ENCODE measurements at regions not wholly inside any gene's neighbourhood (a gene's known extent, or its start where the extent isn't known, plus 50 kb on each side); places are given as distances from the start of the nearest gene placed in this dataset.

DNA sequence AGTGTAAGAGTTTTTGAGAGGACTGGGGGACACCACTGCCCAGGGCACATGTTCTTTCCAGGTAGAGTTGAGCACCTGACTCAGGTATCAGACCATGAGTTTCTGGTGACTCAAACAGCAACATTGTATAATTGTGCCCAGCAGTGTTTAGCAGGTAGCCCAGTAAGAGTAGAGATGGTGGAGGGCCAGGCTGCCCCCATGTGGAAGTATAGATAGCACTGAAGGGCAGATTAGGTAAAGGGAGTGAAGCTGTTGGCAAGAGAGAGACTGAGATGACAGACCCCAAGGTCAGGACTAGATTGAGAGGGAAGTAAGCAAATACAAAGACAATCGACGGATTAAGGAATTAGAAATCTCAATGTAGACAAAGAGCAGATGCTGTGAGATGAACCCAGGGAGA, 74.6 kb downstream of the TRIM42 start:
- H3K27ac ChIP-seq (ENCODE audit: low read depth, low read length) = no peak overlapping the region
- no peaks in the 10 kb centered on the region for H3K4me1 ChIP-seq (ENCODE audit: insufficient read depth, low read length)
- H3K9me3 ChIP-seq (ENCODE audit: insufficient read depth, low read depth, low read length) = no peaks in the 10 kb centered on the region
- no peaks in the 10 kb centered on the region for H3K27me3 ChIP-seq (ENCODE audit: insufficient read depth, low read length)
- no peaks in the 10 kb centered on the region for H3K36me3 ChIP-seq (ENCODE audit: insufficient read depth, low read length)
- H3K4me3 ChIP-seq (ENCODE audit: low read length) = no peak overlapping the region
- H3K9ac ChIP-seq (ENCODE audit: low read depth, low read length) = no peak overlapping the region
- WGBS = 92% methylated on average over 2 of the region's 2 CpGs

DNA sequence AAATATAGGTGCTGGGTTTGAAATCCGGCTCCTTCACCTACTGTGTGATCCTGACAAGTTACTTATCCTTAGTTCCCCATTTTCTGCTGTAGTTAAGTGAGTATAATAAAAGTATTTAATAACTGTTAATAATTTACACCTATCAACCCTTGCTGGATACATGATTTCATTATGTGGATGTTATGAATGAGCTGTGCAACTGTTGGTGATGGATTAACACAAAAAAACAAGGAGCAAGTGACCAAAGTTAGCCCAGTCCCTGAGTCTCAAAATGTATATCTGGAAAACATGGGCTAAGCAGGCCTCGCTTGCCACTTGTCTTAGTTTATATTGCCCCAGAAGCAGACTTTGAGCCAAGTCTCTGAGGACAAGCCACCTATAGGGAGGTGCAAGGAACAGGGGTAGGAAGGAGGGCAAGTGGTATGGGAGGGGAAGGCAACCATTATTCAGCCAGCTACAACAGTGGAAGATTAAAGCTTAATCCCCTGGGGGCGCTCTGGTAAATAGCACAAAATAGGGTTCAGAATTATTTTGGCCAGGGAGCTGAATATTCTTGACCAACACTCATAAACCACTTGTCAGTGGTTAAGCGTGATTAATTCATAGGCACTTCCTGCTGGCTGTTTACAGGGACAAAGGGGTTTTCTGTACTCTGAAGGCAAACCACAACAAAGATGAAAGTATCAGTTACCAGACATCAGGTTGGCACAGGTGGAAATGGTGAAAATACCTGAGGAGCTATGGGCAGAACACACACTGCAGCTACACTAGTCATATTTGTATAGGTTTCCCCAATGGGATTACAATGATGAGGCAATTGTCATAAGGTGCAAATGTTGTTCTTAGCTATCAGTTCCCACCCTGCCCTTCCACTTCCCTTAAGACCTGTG, 76.2 kb downstream of the TRIM42 start:
- no peak overlapping the region for H3K4me3 ChIP-seq (ENCODE audit: low read length)
- no peaks in the 10 kb centered on the region for H3K36me3 ChIP-seq (ENCODE audit: insufficient read depth, low read length)
- no peak overlapping the region for H3K27ac ChIP-seq (ENCODE audit: low read depth, low read length)
- H3K9ac ChIP-seq (ENCODE audit: low read depth, low read length) = no peak overlapping the region
- WGBS = 91% methylated on average over 4 of the region's 4 CpGs
- no peaks in the 10 kb centered on the region for H3K27me3 ChIP-seq (ENCODE audit: insufficient read depth, low read length)
- no peaks in the 10 kb centered on the region for H3K4me1 ChIP-seq (ENCODE audit: insufficient read depth, low read length)
- H3K9me3 ChIP-seq (ENCODE audit: insufficient read depth, low read depth, low read length) = no peaks in the 10 kb centered on the region

DNA sequence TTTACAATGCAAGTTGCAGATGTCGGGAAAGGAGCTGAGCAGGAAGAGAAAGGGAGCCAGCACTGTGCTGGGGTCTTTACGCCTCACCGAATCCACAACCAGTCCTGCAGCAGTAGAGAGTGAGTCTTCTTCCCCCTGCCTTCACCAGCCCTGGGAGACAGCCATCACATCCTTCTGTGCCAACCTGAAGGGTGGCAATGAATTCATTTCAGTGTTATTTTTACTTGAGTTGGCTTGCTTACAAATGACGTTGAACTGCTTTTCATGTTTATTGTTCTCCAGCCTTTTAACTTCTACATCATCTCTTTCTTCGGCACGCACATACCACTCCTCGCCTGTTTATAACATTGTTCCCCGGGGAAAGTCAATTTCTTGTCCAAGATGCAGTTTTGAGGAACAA, 77.1 kb downstream of the TRIM42 start:
- Histone ChIP-seq H3K27ac (ENCODE audit: low read depth, low read length) (no peak overlapping the region), H3K9me3 (ENCODE audit: insufficient read depth, low read depth, low read length) (no peaks in the 10 kb centered on the region), H3K27me3 (ENCODE audit: insufficient read depth, low read length) (no peaks in the 10 kb centered on the region), H3K36me3 (ENCODE audit: insufficient read depth, low read length) (no peaks in the 10 kb centered on the region), H3K9ac (ENCODE audit: low read depth, low read length) (no peak overlapping the region), H3K4me3 (ENCODE audit: low read length) (no peak overlapping the region), H3K4me1 (ENCODE audit: insufficient read depth, low read length) (no peaks in the 10 kb centered on the region)
- 86% methylated on average over 8 of the region's 8 CpGs for WGBS

DNA sequence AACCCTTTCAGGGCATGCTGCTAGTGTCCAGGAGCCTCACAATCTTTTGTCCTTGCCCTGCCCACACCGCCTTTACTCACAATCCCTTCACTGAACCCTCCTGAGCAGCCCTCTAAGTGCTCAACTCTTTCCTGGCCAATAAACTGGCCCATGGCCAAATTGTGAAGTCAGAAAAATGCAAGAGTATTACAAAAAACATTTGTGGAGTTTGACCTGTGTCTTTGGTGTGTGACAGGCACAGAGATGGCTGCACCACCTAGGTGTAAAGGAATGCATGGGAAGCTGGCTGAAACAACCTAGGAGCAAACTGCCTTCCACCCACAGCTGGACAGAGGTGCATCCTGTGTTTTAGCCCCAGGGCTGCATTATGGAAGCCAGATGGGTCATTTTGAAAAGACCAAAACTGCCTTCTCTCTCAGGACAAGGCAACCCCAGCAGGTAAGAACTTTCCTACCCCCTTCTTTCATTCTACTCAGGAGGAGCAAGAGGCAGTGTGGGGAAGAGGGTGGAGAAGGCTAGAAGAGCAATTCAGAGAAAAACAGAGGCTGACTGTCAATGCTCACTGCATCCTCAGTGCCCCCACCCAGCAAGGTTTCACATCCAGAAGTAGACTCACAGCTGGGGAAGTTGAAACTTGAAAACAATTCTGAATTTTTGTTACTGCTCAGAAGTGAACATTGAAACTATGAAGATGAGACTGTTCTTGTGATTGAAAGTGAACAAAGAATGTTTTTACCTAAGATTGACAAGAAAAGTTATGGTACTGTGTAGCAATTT, 78.6 kb downstream of the TRIM42 start:
- Histone ChIP-seq H3K4me1 (ENCODE audit: insufficient read depth, low read length) (no peaks in the 10 kb centered on the region), H3K9ac (ENCODE audit: low read depth, low read length) (no peak overlapping the region), H3K27me3 (ENCODE audit: insufficient read depth, low read length) (no peaks in the 10 kb centered on the region), H3K4me3 (ENCODE audit: low read length) (no peak overlapping the region), H3K9me3 (ENCODE audit: insufficient read depth, low read depth, low read length) (no peaks in the 10 kb centered on the region), H3K36me3 (ENCODE audit: insufficient read depth, low read length) (no peaks in the 10 kb centered on the region), H3K27ac (ENCODE audit: low read depth, low read length) (no peak overlapping the region)
- WGBS = 0% methylated on average over 1 of the region's 1 CpG

DNA sequence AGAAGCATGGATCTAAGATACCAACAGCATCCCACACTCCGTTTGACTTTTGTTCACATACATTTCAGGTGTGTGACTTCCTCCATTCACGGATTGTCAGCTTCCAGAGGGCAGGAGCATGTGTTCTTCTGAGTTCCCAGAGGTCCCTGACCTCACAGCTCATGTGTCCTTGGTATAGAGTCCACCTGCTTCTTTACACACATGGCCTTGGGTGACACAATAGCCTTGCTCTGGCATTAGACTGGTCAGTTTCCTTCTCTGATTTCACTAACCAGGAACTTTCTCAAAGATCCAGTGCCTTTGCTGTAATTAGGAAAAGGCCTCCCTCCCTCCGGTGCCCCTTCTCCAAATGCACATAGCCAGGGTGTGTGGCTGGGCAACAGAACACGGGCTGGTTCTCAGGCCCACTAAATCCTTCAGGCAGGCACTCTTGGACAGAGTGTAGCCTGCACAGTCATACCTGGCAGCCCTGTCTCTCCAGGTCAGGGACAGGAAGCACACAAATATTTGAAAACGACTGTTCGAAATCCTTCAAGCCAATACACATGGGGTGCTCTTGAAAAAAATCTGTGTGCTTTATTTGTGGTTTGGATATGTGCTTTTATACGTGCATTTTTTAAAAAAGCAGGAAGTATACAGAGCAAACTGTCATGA, 81.1 kb downstream of the TRIM42 start:
- Histone ChIP-seq H3K27ac (ENCODE audit: low read depth, low read length) (no peak overlapping the region), H3K9me3 (ENCODE audit: insufficient read depth, low read depth, low read length) (no peaks in the 10 kb centered on the region), H3K9ac (ENCODE audit: low read depth, low read length) (no peak overlapping the region), H3K4me3 (ENCODE audit: low read length) (no peak overlapping the region), H3K4me1 (ENCODE audit: insufficient read depth, low read length) (peaks cover 6% of the 10 kb centered on the region; the same call in 1 of the 2 replicates), H3K36me3 (ENCODE audit: insufficient read depth, low read length) (no peaks in the 10 kb centered on the region), H3K27me3 (ENCODE audit: insufficient read depth, low read length) (no peaks in the 10 kb centered on the region)
- 81% methylated on average over 7 of the region's 7 CpGs for WGBS

DNA sequence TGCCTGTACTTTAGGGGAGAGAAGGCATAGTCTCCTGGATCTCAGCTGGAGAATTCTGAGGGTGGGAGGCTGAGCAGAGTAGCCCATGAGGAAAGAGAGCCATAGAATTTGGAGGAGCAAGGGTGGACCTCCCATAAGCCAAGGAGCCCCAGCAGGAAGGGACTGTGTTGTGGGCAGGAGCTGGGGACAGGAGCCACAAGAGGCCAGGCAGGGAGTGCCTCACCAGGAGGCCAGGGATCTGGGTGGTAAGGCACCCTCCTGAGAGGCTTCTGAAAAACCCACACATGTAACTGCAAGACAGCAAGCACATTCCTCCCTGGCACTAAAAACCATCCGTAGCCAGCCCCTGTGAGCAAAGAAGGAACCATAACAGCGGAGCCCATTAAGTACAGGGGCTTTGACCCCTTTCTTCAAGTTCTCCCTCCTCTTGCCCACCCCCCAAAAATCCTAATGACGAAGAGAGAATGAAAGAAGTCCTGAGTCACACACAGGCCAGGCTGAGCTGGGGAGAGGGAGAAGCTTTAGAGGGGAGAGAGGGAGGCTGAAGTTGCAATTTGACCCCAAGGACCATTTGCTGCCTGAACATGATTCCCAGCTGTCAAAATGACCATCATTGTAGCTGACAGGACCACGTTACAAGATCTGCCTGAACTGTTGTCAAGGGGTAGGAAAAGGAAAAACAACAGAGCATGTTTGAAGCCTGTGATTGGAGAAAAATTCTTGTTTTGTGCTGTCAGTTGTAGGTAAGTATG, 82.6 kb downstream of the TRIM42 start:
- WGBS = 90% methylated on average over 4 of the region's 4 CpGs
- no peak overlapping the region for H3K9ac ChIP-seq (ENCODE audit: low read depth, low read length)
- H3K4me1 ChIP-seq (ENCODE audit: insufficient read depth, low read length) = peaks cover 9% of the 10 kb centered on the region; the same call in 1 of the 2 replicates
- H3K27me3 ChIP-seq (ENCODE audit: insufficient read depth, low read length) = no peaks in the 10 kb centered on the region
- H3K36me3 ChIP-seq (ENCODE audit: insufficient read depth, low read length) = no peaks in the 10 kb centered on the region
- H3K9me3 ChIP-seq (ENCODE audit: insufficient read depth, low read depth, low read length) = no peaks in the 10 kb centered on the region
- H3K27ac ChIP-seq (ENCODE audit: low read depth, low read length) = no peak overlapping the region
- no peak overlapping the region for H3K4me3 ChIP-seq (ENCODE audit: low read length)

DNA sequence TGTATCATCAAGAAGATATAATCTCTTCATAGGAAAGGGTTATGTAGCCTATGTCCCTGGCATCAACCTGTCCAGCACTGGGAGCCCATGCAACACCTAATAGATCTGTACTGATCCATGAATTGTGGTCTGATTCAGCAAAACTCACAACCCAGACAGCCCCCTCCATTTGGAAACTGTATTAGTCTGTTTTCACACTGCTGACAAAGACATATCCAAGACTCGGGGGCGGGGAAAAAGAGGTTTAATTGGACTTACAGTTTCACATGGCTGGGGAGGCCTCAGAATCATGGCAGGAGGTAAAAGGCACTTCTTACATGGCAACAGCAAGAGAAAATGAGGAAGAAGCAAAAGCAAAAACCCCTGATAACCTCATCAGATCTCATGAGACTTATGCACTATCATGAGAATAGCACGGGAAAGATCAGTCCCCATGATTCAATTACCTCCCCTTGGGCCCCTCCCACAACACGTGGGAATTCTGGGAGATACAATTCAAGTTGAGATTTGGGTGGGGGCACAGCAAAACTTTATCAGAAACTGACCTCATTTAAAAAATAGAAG, 83.3 kb downstream of the TRIM42 start:
- H3K9me3 ChIP-seq (ENCODE audit: insufficient read depth, low read depth, low read length) = no peaks in the 10 kb centered on the region
- H3K27ac ChIP-seq (ENCODE audit: low read depth, low read length) = no peak overlapping the region
- H3K9ac ChIP-seq (ENCODE audit: low read depth, low read length) = no peak overlapping the region
- no peak overlapping the region for H3K4me3 ChIP-seq (ENCODE audit: low read length)
- no peaks in the 10 kb centered on the region for H3K27me3 ChIP-seq (ENCODE audit: insufficient read depth, low read length)
- H3K36me3 ChIP-seq (ENCODE audit: insufficient read depth, low read length) = no peaks in the 10 kb centered on the region
- 87% methylated on average over 4 of the region's 4 CpGs for WGBS
- peaks cover 9% of the 10 kb centered on the region; the same call in 1 of the 2 replicates for H3K4me1 ChIP-seq (ENCODE audit: insufficient read depth, low read length)

DNA sequence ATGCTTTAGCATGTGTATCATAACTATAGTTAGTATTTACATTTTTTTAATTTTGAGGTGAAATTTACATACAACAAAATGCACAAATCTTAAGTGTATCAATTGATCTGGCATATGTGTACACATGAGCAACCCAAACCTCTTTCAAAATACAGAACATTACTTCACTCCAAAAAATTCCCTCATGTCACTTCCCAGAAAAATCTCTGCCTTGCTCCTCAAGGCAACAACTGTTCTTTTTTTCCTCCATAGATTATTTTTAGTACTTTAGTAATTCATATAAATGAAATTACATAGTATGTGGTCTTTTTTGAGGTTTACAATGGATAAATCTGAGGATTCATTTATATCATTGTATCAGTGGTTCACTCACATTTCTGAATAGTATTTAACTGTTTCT, 84.9 kb downstream of the TRIM42 start:
- no peak overlapping the region for H3K27ac ChIP-seq (ENCODE audit: low read depth, low read length)
- no peaks in the 10 kb centered on the region for H3K36me3 ChIP-seq (ENCODE audit: insufficient read depth, low read length)
- H3K9me3 ChIP-seq (ENCODE audit: insufficient read depth, low read depth, low read length) = no peaks in the 10 kb centered on the region
- no peak overlapping the region for H3K9ac ChIP-seq (ENCODE audit: low read depth, low read length)
- peaks cover 9% of the 10 kb centered on the region; the same call in 1 of the 2 replicates for H3K4me1 ChIP-seq (ENCODE audit: insufficient read depth, low read length)
- H3K4me3 ChIP-seq (ENCODE audit: low read length) = no peak overlapping the region
- H3K27me3 ChIP-seq (ENCODE audit: insufficient read depth, low read length) = no peaks in the 10 kb centered on the region

DNA sequence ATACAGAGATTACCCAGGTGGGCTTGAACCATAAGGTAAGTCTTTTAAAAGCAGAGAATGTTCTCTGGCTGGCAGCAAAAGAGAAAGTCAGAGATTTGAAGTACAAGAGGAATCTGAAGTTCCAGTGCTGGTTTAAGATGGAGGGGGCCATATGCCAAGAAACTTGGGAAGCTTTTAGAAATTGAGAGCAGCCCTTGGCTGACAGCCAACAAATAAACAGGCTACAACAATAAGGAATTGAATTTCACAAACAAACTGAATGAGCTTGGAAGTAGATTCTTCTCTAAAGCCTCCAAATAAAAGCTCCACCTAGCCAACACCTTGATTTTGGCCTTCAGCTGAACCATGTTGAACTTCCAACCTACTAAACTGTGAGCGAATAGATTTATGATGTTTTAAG, 85.7 kb downstream of the TRIM42 start:
- H3K4me3 ChIP-seq (ENCODE audit: low read length) = no peak overlapping the region
- H3K27me3 ChIP-seq (ENCODE audit: insufficient read depth, low read length) = no peaks in the 10 kb centered on the region
- no peaks in the 10 kb centered on the region for H3K36me3 ChIP-seq (ENCODE audit: insufficient read depth, low read length)
- 100% methylated on average over 1 of the region's 1 CpG for WGBS
- no peak overlapping the region for H3K27ac ChIP-seq (ENCODE audit: low read depth, low read length)
- no peak overlapping the region for H3K9ac ChIP-seq (ENCODE audit: low read depth, low read length)
- H3K4me1 ChIP-seq (ENCODE audit: insufficient read depth, low read length) = peaks cover 9% of the 10 kb centered on the region; the same call in 1 of the 2 replicates
- no peaks in the 10 kb centered on the region for H3K9me3 ChIP-seq (ENCODE audit: insufficient read depth, low read depth, low read length)

DNA sequence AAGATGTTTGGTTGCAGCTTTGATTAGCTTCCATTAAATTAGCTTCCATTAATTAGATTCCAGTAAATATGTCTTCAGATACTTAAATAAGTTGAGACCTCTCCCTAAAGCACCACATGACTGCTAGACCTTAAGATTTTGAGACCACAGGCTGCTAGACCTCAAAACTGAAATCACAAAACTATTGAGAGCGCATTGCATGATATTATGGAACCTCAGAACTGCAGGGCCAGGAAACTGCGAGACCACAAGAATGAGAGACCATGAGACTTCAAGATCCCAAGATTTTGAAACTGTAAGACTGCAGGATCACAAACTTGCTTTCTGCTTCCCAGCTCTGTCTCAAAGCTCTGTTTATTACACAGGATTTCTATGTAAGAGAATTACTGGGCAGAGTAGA, 87.4 kb downstream of the TRIM42 start:
- no peak overlapping the region for H3K27ac ChIP-seq (ENCODE audit: low read depth, low read length)
- no peaks in the 10 kb centered on the region for H3K36me3 ChIP-seq (ENCODE audit: insufficient read depth, low read length)
- no peaks in the 10 kb centered on the region for H3K27me3 ChIP-seq (ENCODE audit: insufficient read depth, low read length)
- no peaks in the 10 kb centered on the region for H3K9me3 ChIP-seq (ENCODE audit: insufficient read depth, low read depth, low read length)
- no peak overlapping the region for H3K4me3 ChIP-seq (ENCODE audit: low read length)
- H3K9ac ChIP-seq (ENCODE audit: low read depth, low read length) = no peak overlapping the region
- 97% methylated on average over 2 of the region's 2 CpGs for WGBS
- H3K4me1 ChIP-seq (ENCODE audit: insufficient read depth, low read length) = peaks cover 9% of the 10 kb centered on the region; the same call in 1 of the 2 replicates
